ENCODE measurements at regions not wholly inside any gene's neighbourhood (a gene's known extent, or its start where the extent isn't known, plus 50 kb on each side); places are given as distances from the start of the nearest gene placed in this dataset.

DNA sequence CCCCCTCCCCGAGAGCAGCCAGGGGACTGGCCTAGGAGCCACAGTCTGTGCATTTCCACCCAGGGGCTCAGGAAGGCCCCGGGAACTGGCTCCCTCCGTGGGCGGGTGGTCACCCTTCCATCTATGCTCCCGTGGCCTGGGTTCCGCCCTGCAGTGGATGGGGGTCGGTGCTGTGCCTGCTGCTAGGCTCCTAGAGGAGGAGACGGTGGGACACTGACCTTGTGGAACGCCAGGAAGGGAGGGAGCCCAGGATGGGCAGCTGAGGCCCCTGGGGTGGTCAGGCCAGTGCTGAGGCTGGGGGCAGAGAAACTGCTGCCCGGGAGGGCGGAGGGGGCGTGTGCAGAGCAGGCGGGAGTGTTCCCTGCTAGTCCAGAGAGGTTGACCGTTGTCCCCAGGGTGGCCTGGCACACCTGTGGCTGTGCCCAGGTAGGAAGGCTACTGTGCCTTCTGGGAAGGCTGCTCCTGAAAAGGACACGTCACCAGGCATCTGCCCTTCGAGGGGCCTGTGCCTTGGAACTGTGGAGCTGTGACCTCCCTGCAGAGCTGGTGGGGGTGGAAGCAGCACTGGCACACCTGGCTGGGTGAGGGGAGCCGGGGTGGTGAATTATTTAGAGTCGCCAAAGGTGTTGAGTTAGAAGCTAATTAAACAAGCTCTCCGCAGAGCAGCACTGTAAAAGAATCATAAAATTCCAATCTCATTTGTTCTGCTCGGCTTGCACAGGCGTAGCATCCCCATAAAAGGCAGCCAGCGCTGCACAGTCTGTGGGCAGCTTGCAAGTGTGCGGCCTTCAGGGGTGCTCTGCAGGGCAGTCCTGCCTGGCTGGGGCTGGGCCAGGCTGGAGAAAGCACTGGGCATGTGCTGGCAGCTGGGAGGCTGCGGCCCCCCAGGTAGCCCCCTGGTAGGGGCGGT is 145.1 kb downstream of the KIF26A start:
- FAIRE-seq: no peak
- Histone ChIP-seq H3K9me1 (ENCODE audit: control insufficient read depth, extremely low read depth, insufficient read depth, low read length) (no peaks in the 10 kb centered on the region), H3K79me2 (ENCODE audit: control insufficient read depth, insufficient read depth, low read length) (no peaks in the 10 kb centered on the region), H3K9ac (ENCODE audit: control insufficient read depth, extremely low read depth, insufficient read depth, low read length) (no peak overlapping the region), H3K36me3 (ENCODE audit: control insufficient read depth in 2 of 2, extremely low read depth in 1 of 2, insufficient read depth in 2 of 2, low read length in 2 of 2) (no peaks in the 10 kb centered on the region), H3K4me1 (ENCODE audit: control insufficient read depth, extremely low read depth, insufficient read depth, low read length) (no peaks in the 10 kb centered on the region), H3K9me3 (ENCODE audit: control insufficient read depth, low read depth, low read length) (peaks cover 3% of the 10 kb centered on the region), H3K27ac (ENCODE audit: control insufficient read depth, insufficient read depth, low read length) (no peak overlapping the region), H3K4me2 (ENCODE audit: control insufficient read depth, extremely low read depth, insufficient read depth, low read depth, low read length) (no peak overlapping the region), H4K20me1 (ENCODE audit: control insufficient read depth, extremely low read depth, insufficient read depth, low read length) (no peaks in the 10 kb centered on the region), H2AFZ (ENCODE audit: control insufficient read depth, low read length) (no peak overlapping the region), H3K27me3 (ENCODE audit: control insufficient read depth, extremely low read depth, insufficient read depth, low read length) (peaks cover 19% of the 10 kb centered on the region), H3K4me3 (ENCODE audit: control insufficient read depth in 2 of 3, extremely low read depth in 1 of 3, insufficient read depth in 2 of 3, low read depth in 1 of 3, low read length in 3 of 3) (no peak overlapping the region)
- dilution Hi-C loops (cut with MboI; ENCODE audit: extremely low pct_ligation_motif_present, low sequenced_read_pairs): no loop called here
- no peak for TF ChIP-seq EZH2 (IDR thresholded peaks at IDR 0.05; ENCODE audit: low read length)
- no peak for DNase-seq (ENCODE audit: low read depth, low spot score)

DNA sequence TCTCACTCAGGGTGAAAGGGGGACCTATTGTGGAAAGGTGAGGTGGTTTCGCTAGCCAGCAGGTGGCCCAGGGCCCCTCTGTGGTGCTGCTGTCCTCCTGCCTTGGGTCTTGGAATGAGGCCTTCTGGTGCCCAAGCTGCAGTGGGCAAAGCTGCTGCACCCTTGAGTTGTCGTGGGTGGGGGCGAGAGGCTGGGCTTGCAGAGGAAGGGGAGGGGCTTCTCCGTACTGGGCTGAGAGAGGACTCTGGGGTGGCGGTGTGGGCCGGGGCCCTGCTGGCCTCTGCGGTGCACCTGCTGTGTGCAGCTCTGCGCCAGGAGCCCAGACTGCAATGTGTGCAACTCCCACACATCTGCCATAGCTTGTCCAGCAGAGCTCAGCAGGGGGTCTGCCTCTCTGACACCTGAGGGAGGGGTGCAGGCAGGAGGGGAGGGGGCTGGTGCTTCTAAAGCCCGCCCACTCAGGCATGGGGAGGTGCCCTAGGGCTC is 145.8 kb downstream of the KIF26A start:
- Histone ChIP-seq H2AFZ (ENCODE audit: control insufficient read depth, low read length) (no peak overlapping the region), H3K27ac (ENCODE audit: control insufficient read depth, insufficient read depth, low read length) (no peak overlapping the region), H3K79me2 (ENCODE audit: control insufficient read depth, insufficient read depth, low read length) (no peaks in the 10 kb centered on the region), H4K20me1 (ENCODE audit: control insufficient read depth, extremely low read depth, insufficient read depth, low read length) (no peaks in the 10 kb centered on the region), H3K36me3 (ENCODE audit: control insufficient read depth in 2 of 2, extremely low read depth in 1 of 2, insufficient read depth in 2 of 2, low read length in 2 of 2) (no peaks in the 10 kb centered on the region), H3K9me3 (ENCODE audit: control insufficient read depth, low read depth, low read length) (peaks cover 8% of the 10 kb centered on the region), H3K4me1 (ENCODE audit: control insufficient read depth, extremely low read depth, insufficient read depth, low read length) (no peaks in the 10 kb centered on the region), H3K9me1 (ENCODE audit: control insufficient read depth, extremely low read depth, insufficient read depth, low read length) (no peaks in the 10 kb centered on the region), H3K9ac (ENCODE audit: control insufficient read depth, extremely low read depth, insufficient read depth, low read length) (no peak overlapping the region), H3K4me2 (ENCODE audit: control insufficient read depth, extremely low read depth, insufficient read depth, low read depth, low read length) (no peak overlapping the region), H3K27me3 (ENCODE audit: control insufficient read depth, extremely low read depth, insufficient read depth, low read length) (peaks cover 12% of the 10 kb centered on the region), H3K4me3 (ENCODE audit: control insufficient read depth in 2 of 3, extremely low read depth in 1 of 3, insufficient read depth in 2 of 3, low read depth in 1 of 3, low read length in 3 of 3) (no peak overlapping the region)
- no peak for TF ChIP-seq EZH2 (IDR thresholded peaks at IDR 0.05; ENCODE audit: low read length)
- TF ChIP-seq, protein P1, sequence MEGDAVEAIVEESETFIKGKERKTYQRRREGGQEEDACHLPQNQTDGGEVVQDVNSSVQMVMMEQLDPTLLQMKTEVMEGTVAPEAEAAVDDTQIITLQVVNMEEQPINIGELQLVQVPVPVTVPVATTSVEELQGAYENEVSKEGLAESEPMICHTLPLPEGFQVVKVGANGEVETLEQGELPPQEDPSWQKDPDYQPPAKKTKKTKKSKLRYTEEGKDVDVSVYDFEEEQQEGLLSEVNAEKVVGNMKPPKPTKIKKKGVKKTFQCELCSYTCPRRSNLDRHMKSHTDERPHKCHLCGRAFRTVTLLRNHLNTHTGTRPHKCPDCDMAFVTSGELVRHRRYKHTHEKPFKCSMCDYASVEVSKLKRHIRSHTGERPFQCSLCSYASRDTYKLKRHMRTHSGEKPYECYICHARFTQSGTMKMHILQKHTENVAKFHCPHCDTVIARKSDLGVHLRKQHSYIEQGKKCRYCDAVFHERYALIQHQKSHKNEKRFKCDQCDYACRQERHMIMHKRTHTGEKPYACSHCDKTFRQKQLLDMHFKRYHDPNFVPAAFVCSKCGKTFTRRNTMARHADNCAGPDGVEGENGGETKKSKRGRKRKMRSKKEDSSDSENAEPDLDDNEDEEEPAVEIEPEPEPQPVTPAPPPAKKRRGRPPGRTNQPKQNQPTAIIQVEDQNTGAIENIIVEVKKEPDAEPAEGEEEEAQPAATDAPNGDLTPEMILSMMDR (optimal IDR thresholded peaks at IDR 0.05 in 1 of 3, IDR thresholded peaks at IDR 0.05 in 1 of 3, conservative IDR thresholded peaks at IDR 0.05 in 1 of 3; ENCODE audit: extremely low read depth in 1 of 3, insufficient read depth in 2 of 3, low read length in 3 of 3): no peak
- FAIRE-seq (no peak), DNase-seq (ENCODE audit: low read depth, low spot score) (no peak)
- dilution Hi-C loops (cut with MboI; ENCODE audit: extremely low pct_ligation_motif_present, low sequenced_read_pairs): no loop called here
